ENCODE measurements at regions not wholly inside any gene's neighbourhood (a gene's known extent, or its start where the extent isn't known, plus 50 kb on each side); places are given as distances from the start of the nearest gene placed in this dataset.

DNA sequence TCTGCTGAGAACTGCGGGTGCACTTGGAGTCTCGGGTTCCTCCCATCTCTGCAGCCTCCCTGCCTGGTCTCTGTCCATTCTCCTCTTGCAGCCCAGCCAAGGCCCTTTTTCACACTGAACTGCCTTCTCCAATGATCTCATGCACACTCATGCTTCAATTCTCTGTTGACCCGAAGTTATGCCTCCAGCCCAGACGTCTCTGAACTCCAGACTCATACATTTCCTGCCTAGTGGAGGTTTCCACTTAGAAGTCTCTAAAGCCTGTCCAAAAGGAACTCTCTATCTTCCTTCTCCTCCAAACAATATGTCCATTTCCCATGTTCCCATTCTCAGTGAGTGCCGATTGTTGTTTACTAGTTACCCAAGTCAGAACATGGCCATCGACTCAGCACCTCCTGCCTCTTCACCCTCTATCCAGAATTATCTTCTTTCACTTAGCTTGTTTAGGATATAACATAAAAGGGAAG is 155.2 kb downstream of the IRS1 start:
- FAIRE-seq (no peak), DNase-seq (ENCODE audit: low spot score) (no peak), ATAC-seq (no peak)
- Histone ChIP-seq H3K79me2 (ENCODE audit: insufficient read depth, low read length) (no peaks in the 10 kb centered on the region), H3K27ac (ENCODE audit: extremely low read length, insufficient read depth, low read length) (no peak overlapping the region), H3K36me3 (replicated peaks in 1 of 2; ENCODE audit: control insufficient read depth in 1 of 2, insufficient read depth in 2 of 2, low read length in 2 of 2) (no peaks in the 10 kb centered on the region), H4K20me1 (ENCODE audit: insufficient read depth, low read length) (no peaks in the 10 kb centered on the region), H3K9me3 (ENCODE audit: low read length) (peaks cover 23% of the 10 kb centered on the region), H3K9ac (ENCODE audit: insufficient read depth, low read depth, low read length) (no peak overlapping the region), H3K4me3 (replicated peaks in 1 of 3; ENCODE audit: insufficient read depth in 1 of 3, low read depth in 2 of 3, low read length in 3 of 3) (no peak overlapping the region), H3K4me1 (ENCODE audit: insufficient read depth, low read length) (peaks cover 8% of the 10 kb centered on the region), H2AFZ (ENCODE audit: low read length) (no peak overlapping the region), H3K27me3 (ENCODE audit: control insufficient read depth in 1 of 2, insufficient read depth in 2 of 2, low read length in 2 of 2) (no peaks in the 10 kb centered on the region), H3K4me2 (ENCODE audit: low read depth, low read length) (no peak overlapping the region)
- CTCF ChIA-PET (ENCODE audit: low intra/inter-chr PET ratio, low total read pairs): no interaction called here
- TF ChIP-seq POLR2G (IDR thresholded peaks at IDR 0.05; ENCODE audit: low read depth, low read length): no peak
- no peak for TF ChIP-seq TCF12 (IDR thresholded peaks at IDR 0.05)
- TF ChIP-seq TCF12 (CRISPR knock-in tag; IDR thresholded peaks at IDR 0.05): no peak
- TF ChIP-seq, protein P1, sequence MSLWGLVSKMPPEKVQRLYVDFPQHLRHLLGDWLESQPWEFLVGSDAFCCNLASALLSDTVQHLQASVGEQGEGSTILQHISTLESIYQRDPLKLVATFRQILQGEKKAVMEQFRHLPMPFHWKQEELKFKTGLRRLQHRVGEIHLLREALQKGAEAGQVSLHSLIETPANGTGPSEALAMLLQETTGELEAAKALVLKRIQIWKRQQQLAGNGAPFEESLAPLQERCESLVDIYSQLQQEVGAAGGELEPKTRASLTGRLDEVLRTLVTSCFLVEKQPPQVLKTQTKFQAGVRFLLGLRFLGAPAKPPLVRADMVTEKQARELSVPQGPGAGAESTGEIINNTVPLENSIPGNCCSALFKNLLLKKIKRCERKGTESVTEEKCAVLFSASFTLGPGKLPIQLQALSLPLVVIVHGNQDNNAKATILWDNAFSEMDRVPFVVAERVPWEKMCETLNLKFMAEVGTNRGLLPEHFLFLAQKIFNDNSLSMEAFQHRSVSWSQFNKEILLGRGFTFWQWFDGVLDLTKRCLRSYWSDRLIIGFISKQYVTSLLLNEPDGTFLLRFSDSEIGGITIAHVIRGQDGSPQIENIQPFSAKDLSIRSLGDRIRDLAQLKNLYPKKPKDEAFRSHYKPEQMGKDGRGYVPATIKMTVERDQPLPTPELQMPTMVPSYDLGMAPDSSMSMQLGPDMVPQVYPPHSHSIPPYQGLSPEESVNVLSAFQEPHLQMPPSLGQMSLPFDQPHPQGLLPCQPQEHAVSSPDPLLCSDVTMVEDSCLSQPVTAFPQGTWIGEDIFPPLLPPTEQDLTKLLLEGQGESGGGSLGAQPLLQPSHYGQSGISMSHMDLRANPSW (CRISPR knock-in tag; IDR thresholded peaks at IDR 0.05; ENCODE audit: borderline replicate concordance): no peak
- TF ChIP-seq, protein P2, sequence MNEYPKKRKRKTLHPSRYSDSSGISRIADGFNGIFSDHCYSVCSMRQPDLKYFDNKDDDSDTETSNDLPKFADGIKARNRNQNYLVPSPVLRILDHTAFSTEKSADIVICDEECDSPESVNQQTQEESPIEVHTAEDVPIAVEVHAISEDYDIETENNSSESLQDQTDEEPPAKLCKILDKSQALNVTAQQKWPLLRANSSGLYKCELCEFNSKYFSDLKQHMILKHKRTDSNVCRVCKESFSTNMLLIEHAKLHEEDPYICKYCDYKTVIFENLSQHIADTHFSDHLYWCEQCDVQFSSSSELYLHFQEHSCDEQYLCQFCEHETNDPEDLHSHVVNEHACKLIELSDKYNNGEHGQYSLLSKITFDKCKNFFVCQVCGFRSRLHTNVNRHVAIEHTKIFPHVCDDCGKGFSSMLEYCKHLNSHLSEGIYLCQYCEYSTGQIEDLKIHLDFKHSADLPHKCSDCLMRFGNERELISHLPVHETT (CRISPR knock-in tag; conservative IDR thresholded peaks at IDR 0.05): no peak
- TF ChIP-seq, protein P3, sequence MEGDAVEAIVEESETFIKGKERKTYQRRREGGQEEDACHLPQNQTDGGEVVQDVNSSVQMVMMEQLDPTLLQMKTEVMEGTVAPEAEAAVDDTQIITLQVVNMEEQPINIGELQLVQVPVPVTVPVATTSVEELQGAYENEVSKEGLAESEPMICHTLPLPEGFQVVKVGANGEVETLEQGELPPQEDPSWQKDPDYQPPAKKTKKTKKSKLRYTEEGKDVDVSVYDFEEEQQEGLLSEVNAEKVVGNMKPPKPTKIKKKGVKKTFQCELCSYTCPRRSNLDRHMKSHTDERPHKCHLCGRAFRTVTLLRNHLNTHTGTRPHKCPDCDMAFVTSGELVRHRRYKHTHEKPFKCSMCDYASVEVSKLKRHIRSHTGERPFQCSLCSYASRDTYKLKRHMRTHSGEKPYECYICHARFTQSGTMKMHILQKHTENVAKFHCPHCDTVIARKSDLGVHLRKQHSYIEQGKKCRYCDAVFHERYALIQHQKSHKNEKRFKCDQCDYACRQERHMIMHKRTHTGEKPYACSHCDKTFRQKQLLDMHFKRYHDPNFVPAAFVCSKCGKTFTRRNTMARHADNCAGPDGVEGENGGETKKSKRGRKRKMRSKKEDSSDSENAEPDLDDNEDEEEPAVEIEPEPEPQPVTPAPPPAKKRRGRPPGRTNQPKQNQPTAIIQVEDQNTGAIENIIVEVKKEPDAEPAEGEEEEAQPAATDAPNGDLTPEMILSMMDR (CRISPR knock-in tag; IDR thresholded peaks at IDR 0.05): no peak
- no peak for TF ChIP-seq PRMT3 (CRISPR knock-in tag; IDR thresholded peaks at IDR 0.05; ENCODE audit: borderline replicate concordance, low read depth)
- no peak for TF ChIP-seq ELF4 (CRISPR knock-in tag; IDR thresholded peaks at IDR 0.05; ENCODE audit: borderline replicate concordance)
- WGBS (ENCODE audit: low lambda C conversion rate): 78% methylated on average over 6 of the region's 6 CpGs
- BruUV-seq (replicated peaks): no TSS peak
- intact Hi-C loops (cut with micrococcal nuclease; ENCODE audit: unreplicated experiment): no loop called here
- POLR2A ChIA-PET: no interaction called here
- in situ Hi-C loops (cut with HindIII; ENCODE audit: extremely low pct_ligation_motif_present, low pct_unique_long_range_greater_than_20kb): no loop called here
